Adrenal gland (tissue), 5 donors: ENCODE measurements at regions not wholly inside any gene's neighbourhood (a gene's known extent, or its start where the extent isn't known, plus 50 kb on each side); places are given as distances from the start of the nearest gene placed in this dataset.

Experiments used
- POLR2A ChIP-seq, 2 donors: fragments of 450-650 bp; IDR thresholded peaks; one replicate each; pipeline ENCODE4 v1.6.1; 2017; ENCODE audit warnings: antibody characterized with exemption in 2 of 2, mild to moderate bottlenecking in 2 of 2, moderate library complexity in 1 of 2
- TF ChIP-seq, protein P1 (sequence below), 6 experiments: fragments of 450-650 bp in 4 of 6; fragments of 200-600 bp in 2 of 6; sonication (generic) in 1 of 6; IDR thresholded peaks; 1 replicate in 5 of 6; 2 replicates in 1 of 6; pipeline versions ENCODE4 v1.5.1 to v1.8.0; 2016 to 2021; ENCODE audit warnings: antibody characterized with exemption in 6 of 6, mild to moderate bottlenecking in 2 of 6, moderate library complexity in 1 of 6
- donor health status: DM: no; HTN: no; CAD: no.

DNA sequence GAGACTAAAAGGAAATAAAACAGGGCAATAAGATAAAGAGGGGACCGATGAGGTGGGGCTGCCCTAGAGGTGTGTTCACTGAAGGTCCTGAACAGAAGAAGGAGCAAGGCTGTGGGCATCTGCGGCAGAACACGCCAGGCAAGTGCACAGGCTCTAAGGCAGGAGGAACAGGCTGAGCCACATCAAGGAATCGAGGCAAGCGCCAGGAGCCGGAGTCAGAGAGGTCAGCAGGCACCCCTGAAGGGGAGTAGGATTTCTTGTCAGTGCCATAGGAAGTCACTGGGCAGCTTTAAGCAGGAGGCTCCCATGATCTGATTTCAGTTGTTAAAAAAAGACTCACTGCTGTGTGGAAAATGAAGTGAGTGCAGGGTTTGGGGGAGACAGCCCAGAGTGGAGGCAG lies 186.5 kb downstream of the KATNIP start:
- TF ChIP-seq, protein P1, sequence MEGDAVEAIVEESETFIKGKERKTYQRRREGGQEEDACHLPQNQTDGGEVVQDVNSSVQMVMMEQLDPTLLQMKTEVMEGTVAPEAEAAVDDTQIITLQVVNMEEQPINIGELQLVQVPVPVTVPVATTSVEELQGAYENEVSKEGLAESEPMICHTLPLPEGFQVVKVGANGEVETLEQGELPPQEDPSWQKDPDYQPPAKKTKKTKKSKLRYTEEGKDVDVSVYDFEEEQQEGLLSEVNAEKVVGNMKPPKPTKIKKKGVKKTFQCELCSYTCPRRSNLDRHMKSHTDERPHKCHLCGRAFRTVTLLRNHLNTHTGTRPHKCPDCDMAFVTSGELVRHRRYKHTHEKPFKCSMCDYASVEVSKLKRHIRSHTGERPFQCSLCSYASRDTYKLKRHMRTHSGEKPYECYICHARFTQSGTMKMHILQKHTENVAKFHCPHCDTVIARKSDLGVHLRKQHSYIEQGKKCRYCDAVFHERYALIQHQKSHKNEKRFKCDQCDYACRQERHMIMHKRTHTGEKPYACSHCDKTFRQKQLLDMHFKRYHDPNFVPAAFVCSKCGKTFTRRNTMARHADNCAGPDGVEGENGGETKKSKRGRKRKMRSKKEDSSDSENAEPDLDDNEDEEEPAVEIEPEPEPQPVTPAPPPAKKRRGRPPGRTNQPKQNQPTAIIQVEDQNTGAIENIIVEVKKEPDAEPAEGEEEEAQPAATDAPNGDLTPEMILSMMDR (IDR thresholded peaks at IDR 0.05) = no peak
- no peak for TF ChIP-seq POLR2A (IDR thresholded peaks at IDR 0.05)
